ENCODE measurements at regions not wholly inside any gene's neighbourhood (a gene's known extent, or its start where the extent isn't known, plus 50 kb on each side); places are given as distances from the start of the nearest gene placed in this dataset.

DNA sequence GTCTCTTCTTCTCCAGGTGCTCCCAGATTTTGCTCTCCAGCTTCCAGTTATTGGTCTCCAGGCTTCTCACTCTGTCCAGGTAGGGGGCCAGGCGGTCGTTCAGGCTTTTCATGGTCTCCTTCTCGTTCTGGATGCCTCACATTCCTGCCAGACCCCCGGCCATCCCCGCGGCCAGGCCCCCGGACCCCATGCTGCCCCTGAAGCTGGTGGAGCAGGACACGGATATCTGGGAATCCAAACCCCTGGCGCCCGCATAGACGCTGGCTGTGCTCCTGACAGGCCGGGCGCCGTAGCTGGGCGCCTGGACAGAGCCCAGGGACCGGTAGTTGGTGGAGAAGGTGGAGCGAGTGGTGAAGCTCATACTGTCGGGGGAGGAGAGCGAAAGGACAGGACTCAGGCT, 534.4 kb upstream of the TLE4 start:
- H3K4me1 ChIP-seq (ENCODE audit: insufficient read depth, low read length, poor library complexity, severe bottlenecking), result no peaks in the 10 kb centered on the region
- no peaks in the 10 kb centered on the region for H3K27me3 ChIP-seq (ENCODE audit: insufficient read depth, low read length, poor library complexity, severe bottlenecking)
- H2AFZ ChIP-seq (ENCODE audit: low read length), result no peak overlapping the region
- H3K9ac ChIP-seq (ENCODE audit: low read depth, low read length, poor library complexity, severe bottlenecking), result no peak overlapping the region
- TF ChIP-seq EZH2phosphoT487 (IDR thresholded peaks at IDR 0.05; ENCODE audit: borderline replicate concordance) (no peak), CTCF (conservative IDR thresholded peaks at IDR 0.05; ENCODE audit: low read length) (no peak)
- no peaks in the 10 kb centered on the region for H3F3A ChIP-seq (ENCODE audit: low read depth)
- no peaks in the 10 kb centered on the region for H3K79me2 ChIP-seq (ENCODE audit: insufficient read depth, low read length)
- no peaks in the 10 kb centered on the region for H3K36me3 ChIP-seq (ENCODE audit: insufficient read depth, low read length)
- no peaks in the 10 kb centered on the region for H3K9me2 ChIP-seq (replicated peaks; ENCODE audit: low read depth, low read length)
- H3K9me3 ChIP-seq (ENCODE audit: insufficient read depth, low read depth, low read length), result no peaks in the 10 kb centered on the region; the same call in 1 of the 2 replicates
- H4K20me1 ChIP-seq (ENCODE audit: insufficient read depth, low read length, poor library complexity, severe bottlenecking), result no peaks in the 10 kb centered on the region
- no peak overlapping the region for H3K4me2 ChIP-seq (ENCODE audit: low read depth, low read length, poor library complexity, severe bottlenecking)
- no peak overlapping the region for H3K4me3 ChIP-seq (ENCODE audit: low read length, poor library complexity, severe bottlenecking)

GRCh38 chr9:79040671-79041070, 531.1 kb upstream of the TLE4 start:
- Histone ChIP-seq H3K9me2 (replicated peaks; ENCODE audit: low read depth, low read length) (no peaks in the 10 kb centered on the region), H3K36me3 (ENCODE audit: insufficient read depth, low read length) (no peaks in the 10 kb centered on the region), H2AFZ (ENCODE audit: low read length) (no peak overlapping the region)

DNA sequence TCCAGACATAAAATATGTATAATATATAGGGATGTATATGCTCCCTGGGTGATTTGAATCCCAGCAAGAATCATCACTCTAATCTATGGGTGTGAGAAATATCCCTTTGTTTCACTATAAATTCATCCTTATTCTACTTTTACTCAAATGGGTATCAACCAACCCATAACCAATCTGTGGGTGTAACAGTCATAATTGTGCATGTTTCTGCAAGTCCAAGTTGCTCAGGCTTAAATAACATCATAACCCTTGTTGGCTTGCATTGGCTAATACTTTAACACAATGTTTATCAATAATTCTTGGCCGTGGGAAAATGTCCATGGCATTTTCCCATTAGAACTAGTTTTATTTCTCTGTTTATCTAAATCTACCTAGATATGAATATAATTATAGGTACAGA, 530.5 kb upstream of the TLE4 start:
- H3K9me3 ChIP-seq (ENCODE audit: insufficient read depth, low read depth, low read length), result no peaks in the 10 kb centered on the region
- no peak overlapping the region for H2AFZ ChIP-seq (ENCODE audit: low read length)
- no peaks in the 10 kb centered on the region for H3F3A ChIP-seq (ENCODE audit: low read depth)
- H3K79me2 ChIP-seq (ENCODE audit: insufficient read depth, low read length), result no peaks in the 10 kb centered on the region
- no peaks in the 10 kb centered on the region for H3K4me1 ChIP-seq (ENCODE audit: insufficient read depth, low read length, poor library complexity, severe bottlenecking)
- no peaks in the 10 kb centered on the region for H4K20me1 ChIP-seq (ENCODE audit: insufficient read depth, low read length, poor library complexity, severe bottlenecking)
- H3K4me3 ChIP-seq (ENCODE audit: low read length, poor library complexity, severe bottlenecking), result no peak overlapping the region
- no peak overlapping the region for H3K4me2 ChIP-seq (ENCODE audit: low read depth, low read length, poor library complexity, severe bottlenecking)
- H3K27me3 ChIP-seq (ENCODE audit: insufficient read depth, low read length, poor library complexity, severe bottlenecking), result no peaks in the 10 kb centered on the region
- TF ChIP-seq CTCF (conservative IDR thresholded peaks at IDR 0.05; ENCODE audit: low read length), result no peak
- TF ChIP-seq EZH2phosphoT487 (IDR thresholded peaks at IDR 0.05; ENCODE audit: borderline replicate concordance), result no peak
- no peak overlapping the region for H3K9ac ChIP-seq (ENCODE audit: low read depth, low read length, poor library complexity, severe bottlenecking)
- no peaks in the 10 kb centered on the region for H3K9me2 ChIP-seq (replicated peaks; ENCODE audit: low read depth, low read length)
- no peaks in the 10 kb centered on the region for H3K36me3 ChIP-seq (ENCODE audit: insufficient read depth, low read length)

More at GRCh38 chr9:79040671-79041070, 531.1 kb upstream of the TLE4 start:
- Histone ChIP-seq H3K4me2 (ENCODE audit: low read depth, low read length, poor library complexity, severe bottlenecking) (no peak overlapping the region), H3K4me3 (ENCODE audit: low read length, poor library complexity, severe bottlenecking) (no peak overlapping the region), H4K20me1 (ENCODE audit: insufficient read depth, low read length, poor library complexity, severe bottlenecking) (no peaks in the 10 kb centered on the region), H3F3A (ENCODE audit: low read depth) (no peaks in the 10 kb centered on the region), H3K4me1 (ENCODE audit: insufficient read depth, low read length, poor library complexity, severe bottlenecking) (no peaks in the 10 kb centered on the region), H3K27me3 (ENCODE audit: insufficient read depth, low read length, poor library complexity, severe bottlenecking) (no peaks in the 10 kb centered on the region), H3K79me2 (ENCODE audit: insufficient read depth, low read length) (no peaks in the 10 kb centered on the region), H3K9ac (ENCODE audit: low read depth, low read length, poor library complexity, severe bottlenecking) (no peak overlapping the region), H3K9me3 (ENCODE audit: insufficient read depth, low read depth, low read length) (no peaks in the 10 kb centered on the region)
- TF ChIP-seq CTCF (conservative IDR thresholded peaks at IDR 0.05; ENCODE audit: low read length) (no peak), EZH2phosphoT487 (IDR thresholded peaks at IDR 0.05; ENCODE audit: borderline replicate concordance) (no peak)
